ENCODE measurements at regions not wholly inside any gene's neighbourhood (a gene's known extent, or its start where the extent isn't known, plus 50 kb on each side); places are given as distances from the start of the nearest gene placed in this dataset.

DNA sequence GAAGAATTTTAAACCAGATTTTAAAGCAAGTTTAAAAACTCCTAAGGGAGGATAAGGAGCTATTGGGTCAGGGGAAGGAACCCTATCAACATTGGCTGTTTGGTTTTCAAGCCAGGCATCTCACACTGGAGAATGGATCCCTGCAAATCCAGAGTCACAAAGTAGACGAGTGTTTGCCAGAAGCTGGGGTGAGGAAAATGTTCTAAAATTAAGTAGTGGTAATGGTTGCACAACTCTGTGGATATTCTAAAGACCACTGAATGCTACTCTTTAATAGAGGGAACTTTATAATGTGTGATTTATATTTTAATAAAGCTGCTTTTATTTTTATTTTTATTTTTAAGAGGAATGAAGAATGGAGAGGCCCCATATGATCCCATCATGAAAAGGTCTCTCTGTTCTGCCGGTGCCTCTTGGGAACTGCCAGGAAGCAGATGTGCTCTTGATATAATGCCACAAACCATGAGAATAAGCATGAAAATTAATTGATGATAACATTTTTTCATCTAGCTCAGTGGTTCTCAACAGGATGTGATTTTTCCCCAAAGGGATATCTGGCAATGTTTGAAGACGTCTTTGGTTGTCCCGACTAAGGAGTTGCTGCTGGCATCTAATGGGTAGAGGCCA lies 379.0 kb upstream of the CNR1 start:
- 53 to 55% methylated on average over 4 of the region's 4 CpGs for WGBS, 2 donors
- TF ChIP-seq, protein P1, sequence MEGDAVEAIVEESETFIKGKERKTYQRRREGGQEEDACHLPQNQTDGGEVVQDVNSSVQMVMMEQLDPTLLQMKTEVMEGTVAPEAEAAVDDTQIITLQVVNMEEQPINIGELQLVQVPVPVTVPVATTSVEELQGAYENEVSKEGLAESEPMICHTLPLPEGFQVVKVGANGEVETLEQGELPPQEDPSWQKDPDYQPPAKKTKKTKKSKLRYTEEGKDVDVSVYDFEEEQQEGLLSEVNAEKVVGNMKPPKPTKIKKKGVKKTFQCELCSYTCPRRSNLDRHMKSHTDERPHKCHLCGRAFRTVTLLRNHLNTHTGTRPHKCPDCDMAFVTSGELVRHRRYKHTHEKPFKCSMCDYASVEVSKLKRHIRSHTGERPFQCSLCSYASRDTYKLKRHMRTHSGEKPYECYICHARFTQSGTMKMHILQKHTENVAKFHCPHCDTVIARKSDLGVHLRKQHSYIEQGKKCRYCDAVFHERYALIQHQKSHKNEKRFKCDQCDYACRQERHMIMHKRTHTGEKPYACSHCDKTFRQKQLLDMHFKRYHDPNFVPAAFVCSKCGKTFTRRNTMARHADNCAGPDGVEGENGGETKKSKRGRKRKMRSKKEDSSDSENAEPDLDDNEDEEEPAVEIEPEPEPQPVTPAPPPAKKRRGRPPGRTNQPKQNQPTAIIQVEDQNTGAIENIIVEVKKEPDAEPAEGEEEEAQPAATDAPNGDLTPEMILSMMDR (IDR thresholded peaks at IDR 0.05) = no peak
- TF ChIP-seq POLR2A (IDR thresholded peaks at IDR 0.05) = no peak
- H3K4me3 ChIP-seq (ENCODE audit: low read depth, poor library complexity, severe bottlenecking) = no peak overlapping the region
- DNase-seq (ENCODE audit: low spot score in 2 of 2) = no peak
- intact Hi-C loops (cut with DNase I; ENCODE audit: low total_unique reads) = no loop called here

DNA sequence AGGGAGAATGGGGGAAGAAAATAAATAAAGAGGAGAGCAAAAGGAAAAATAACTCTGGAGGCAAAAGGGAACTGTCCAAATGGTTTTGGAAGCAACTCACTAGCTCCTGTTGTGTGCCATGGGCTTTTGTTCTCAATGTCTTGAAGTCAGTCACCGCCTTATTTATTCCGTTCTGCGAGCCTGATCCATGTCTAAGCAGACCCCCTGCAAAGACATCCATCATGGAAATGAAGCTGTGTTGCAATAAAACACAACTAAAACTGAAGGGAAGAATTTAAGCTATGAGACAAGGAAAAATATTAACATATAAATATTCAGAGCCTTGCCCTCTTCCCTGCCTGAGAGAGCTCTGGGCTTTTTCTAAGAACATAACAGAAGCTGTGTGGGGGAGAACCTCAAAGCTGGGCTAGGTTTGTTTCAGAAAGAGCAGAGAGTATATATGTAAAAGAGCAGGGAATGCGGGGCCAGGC lies 373.2 kb upstream of the CNR1 start:
- intact Hi-C loops (cut with DNase I; ENCODE audit: low total_unique reads) = no loop called here
- TF ChIP-seq POLR2A (IDR thresholded peaks at IDR 0.05) = no peak
- TF ChIP-seq, protein P1 (IDR thresholded peaks at IDR 0.05) = no peak
- WGBS, 2 donors = 53 to 55% methylated on average over 4 of the region's 4 CpGs
- no peak overlapping the region for H3K4me3 ChIP-seq (ENCODE audit: low read depth, poor library complexity, severe bottlenecking)
- DNase-seq (ENCODE audit: low spot score in 2 of 2) = no peak

DNA sequence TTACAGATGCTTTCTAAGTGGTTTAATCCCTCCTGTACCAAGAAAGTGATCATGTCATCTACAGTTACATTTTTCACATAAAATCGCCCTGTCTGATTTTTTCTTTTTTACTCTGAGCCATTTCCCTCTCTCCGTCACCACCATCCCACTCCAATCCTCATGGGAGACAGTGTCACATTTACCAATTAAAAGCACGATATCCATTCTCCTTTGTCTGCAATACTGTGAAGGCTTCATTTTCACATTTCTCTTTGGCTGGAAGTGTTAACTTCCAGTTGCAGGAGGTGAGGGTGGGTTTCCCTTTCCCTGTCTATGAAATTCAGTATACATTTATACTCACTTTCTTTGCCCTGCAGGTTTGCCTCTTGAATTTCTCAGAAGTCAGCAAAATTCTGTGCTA lies 372.7 kb upstream of the CNR1 start:
- no peak overlapping the region for H3K4me3 ChIP-seq (ENCODE audit: low read depth, poor library complexity, severe bottlenecking)
- TF ChIP-seq, protein P1 (IDR thresholded peaks at IDR 0.05) = no peak
- intact Hi-C loops (cut with DNase I; ENCODE audit: low total_unique reads) = no loop called here
- WGBS, 2 donors = 68 to 83% methylated on average over 3 of the region's 3 CpGs
- no peak for DNase-seq (ENCODE audit: low spot score in 2 of 2)

DNA sequence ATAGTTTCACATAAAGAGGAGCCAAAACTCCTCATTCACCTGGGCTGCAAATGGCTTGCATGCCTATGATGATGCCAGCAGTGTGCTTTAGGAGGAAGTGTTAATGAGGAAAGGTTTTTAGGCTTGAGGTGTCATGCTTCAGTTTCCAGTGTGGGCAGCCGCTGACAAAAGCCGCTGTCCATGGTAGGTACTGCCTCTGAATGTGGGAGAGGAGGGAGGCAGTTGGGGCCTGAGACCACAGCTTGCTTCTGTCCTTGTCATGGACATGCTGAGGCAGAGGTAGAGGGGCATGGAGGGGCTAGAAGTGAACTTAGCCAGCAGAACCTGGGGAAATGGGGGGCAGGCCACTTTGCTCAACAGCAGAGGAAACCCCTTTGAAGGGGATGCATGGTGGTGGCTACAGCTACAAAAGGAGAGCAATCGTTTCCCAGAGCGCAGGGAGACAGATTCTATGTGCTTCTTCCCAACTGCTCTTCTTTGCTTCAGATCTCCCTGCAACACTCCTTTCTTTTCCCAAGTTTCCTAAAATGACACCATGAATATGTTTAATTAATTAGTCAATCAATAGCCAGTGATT lies 372.1 kb upstream of the CNR1 start:
- no peak for DNase-seq (ENCODE audit: low spot score in 2 of 2)
- intact Hi-C loops (cut with DNase I; ENCODE audit: low total_unique reads) = no loop called here
- TF ChIP-seq POLR2A (IDR thresholded peaks at IDR 0.05) = no peak
- TF ChIP-seq, protein P1 (IDR thresholded peaks at IDR 0.05) = no peak
- WGBS, 2 donors = 56 to 61% methylated on average over 4 of the region's 4 CpGs
- no peak overlapping the region for H3K4me3 ChIP-seq (ENCODE audit: low read depth, poor library complexity, severe bottlenecking)

DNA sequence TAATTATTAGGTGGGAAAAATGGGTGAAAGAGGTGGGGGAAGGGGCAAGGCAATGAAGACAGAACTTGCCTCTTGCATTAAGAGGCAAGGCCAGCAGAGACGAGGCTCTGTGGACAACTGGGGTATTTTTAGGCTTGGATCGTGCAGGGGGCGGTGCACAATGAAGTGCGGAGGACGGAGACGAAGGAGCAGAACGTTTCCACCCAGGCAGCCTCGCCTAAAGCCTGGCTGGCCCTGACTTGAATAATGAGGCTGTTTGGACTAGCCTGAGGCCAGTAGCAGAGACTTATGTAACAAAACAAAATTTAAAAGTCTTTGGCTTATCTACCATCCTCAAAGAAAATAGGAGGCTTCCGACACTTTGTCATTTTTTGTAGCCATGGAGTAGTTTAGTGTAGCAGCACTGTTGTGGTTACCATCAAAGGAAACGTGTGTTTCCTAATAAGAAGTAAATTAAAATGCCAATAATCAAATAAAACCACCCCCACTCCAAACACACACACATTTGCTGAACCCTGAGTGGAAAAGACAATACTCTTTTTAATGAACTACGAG lies 370.0 kb upstream of the CNR1 start:
- no peak for DNase-seq (ENCODE audit: low spot score in 2 of 2)
- 47 to 65% methylated on average over 11 of the region's 11 CpGs for WGBS, 2 donors

More for the DNA sequence above, 370.0 kb upstream of the CNR1 start:
- TF ChIP-seq POLR2A (IDR thresholded peaks at IDR 0.05) = no peak
- TF ChIP-seq, protein P1 (IDR thresholded peaks at IDR 0.05) = no peak
- intact Hi-C loops (cut with DNase I; ENCODE audit: low total_unique reads) = no loop called here
- no peak overlapping the region for H3K4me3 ChIP-seq (ENCODE audit: low read depth, poor library complexity, severe bottlenecking)
